ENCODE measurements at regions not wholly inside any gene's neighbourhood (a gene's known extent, or its start where the extent isn't known, plus 50 kb on each side); places are given as distances from the start of the nearest gene placed in this dataset.

DNA sequence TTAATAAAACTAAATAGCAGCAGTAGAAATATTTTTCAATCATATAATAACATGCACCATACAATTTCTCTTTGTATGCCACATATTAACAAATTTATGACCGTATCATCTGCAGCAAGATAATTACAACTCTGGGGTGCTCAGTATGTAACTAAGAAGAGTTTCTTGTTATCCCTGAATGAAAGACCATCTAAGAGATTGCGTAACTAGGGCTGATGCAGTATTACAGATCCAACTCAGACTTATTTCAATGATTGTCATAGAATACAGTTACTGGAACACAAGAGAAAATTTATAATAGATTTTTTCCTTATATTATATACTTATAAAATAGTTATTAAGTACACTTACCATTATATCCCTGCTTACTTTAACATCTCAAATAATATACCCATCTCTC lies 305.1 kb downstream of the SLITRK1 start:
- H3K4me3 ChIP-seq (ENCODE audit: low read length), result no peak overlapping the region
- TF ChIP-seq CTCF (conservative IDR thresholded peaks at IDR 0.05; ENCODE audit: low read depth, low read length), result no peak
- DNase-seq (ENCODE audit: low read depth), result no peak

- no peak overlapping the region for H3K4me3 ChIP-seq (ENCODE audit: low read length)
- TF ChIP-seq CTCF (conservative IDR thresholded peaks at IDR 0.05; ENCODE audit: low read depth, low read length), result no peak
- no peak for DNase-seq (ENCODE audit: low read depth)
Measured at GRCh38 chr13:83568019-83568418, 314.3 kb downstream of the SLITRK1 start.

DNA sequence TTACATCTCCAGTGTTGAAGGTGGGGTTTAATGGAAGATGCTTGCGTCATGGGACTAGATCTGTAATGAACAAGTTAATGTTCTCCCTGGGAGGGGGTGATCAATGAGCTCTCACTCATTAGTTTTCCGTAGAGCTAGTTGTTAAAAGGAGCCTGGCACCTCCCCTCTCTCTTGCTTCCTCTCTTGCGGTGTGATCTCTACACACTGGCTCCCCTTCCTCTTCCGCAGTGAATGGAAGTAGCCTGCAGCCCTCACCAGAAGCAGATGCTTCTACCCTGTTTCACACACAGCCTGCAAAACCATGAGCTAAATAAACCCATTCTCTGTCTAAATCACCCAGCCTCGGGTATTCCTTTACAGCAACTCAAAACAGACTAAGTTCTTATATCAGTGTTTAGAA lies 318.8 kb downstream of the SLITRK1 start:
- no peak for DNase-seq (ENCODE audit: low read depth)
- H3K4me3 ChIP-seq (ENCODE audit: low read length), result no peak overlapping the region
- TF ChIP-seq CTCF (conservative IDR thresholded peaks at IDR 0.05; ENCODE audit: low read depth, low read length), result no peak

DNA sequence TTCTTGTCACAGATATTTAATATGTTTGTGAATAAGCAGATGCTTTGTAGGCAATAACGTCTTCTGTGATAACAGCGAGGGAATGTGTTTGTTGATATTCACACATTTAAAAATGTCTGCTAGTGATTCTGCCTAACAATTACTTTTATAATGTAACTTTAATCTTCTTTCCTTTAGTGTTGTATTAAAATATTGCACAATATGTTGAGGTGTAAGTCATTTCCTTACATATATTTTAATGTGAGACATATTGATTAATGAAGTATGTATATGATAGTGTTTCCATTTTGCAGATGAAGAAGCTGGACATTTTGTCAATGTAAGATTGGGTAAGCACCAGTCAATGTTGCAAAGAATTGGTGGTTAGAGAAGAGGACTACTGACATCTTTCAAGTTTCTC lies 324.4 kb downstream of the SLITRK1 start:
- TF ChIP-seq CTCF (conservative IDR thresholded peaks at IDR 0.05; ENCODE audit: low read depth, low read length), result no peak
- H3K4me3 ChIP-seq (ENCODE audit: low read length), result no peak overlapping the region
- DNase-seq (ENCODE audit: low read depth), result no peak

DNA sequence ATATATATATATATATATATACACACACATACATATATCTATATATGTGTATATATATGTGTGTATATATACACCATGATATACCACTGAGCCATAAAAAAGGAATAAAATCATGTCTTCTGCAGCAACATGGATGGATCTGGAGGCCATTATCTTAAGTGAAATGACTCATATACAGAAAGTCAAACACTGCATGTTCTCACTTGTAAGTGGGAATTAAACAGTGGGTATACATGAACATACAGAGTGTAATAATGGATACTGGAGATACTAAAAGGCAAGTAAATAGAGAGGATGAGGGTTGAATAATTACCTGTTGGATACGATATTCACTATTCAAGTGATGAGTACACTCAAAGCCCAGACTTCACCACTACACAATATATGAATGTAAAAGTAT lies 332.6 kb downstream of the SLITRK1 start:
- no peak overlapping the region for H3K4me3 ChIP-seq (ENCODE audit: low read length)
- TF ChIP-seq CTCF (conservative IDR thresholded peaks at IDR 0.05; ENCODE audit: low read depth, low read length), result no peak
- no peak for DNase-seq (ENCODE audit: low read depth)

GRCh38 chr13:83547043-83547442 lies 335.2 kb downstream of the SLITRK1 start:
- H3K4me3 ChIP-seq (ENCODE audit: low read length), result no peak overlapping the region
- DNase-seq (ENCODE audit: low read depth), result no peak
- no peak for TF ChIP-seq CTCF (conservative IDR thresholded peaks at IDR 0.05; ENCODE audit: low read depth, low read length)

DNA sequence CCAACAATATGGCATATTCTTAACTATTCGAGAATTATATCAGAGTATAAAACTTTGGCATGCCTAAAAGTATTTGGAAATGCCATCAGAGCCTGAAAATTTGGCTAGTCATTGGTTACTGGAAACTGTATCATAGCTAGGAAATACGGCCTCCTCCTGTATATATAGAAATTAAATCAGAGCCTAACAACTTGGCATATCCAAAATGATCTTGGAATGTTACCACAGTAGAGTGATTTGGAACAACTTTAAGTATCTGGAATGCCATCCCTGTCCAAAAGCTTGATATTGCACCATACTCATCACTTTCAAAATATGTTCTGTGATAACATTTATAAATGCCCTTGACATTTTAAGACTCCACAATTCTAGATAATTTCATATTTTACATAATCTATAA lies 335.8 kb downstream of the SLITRK1 start:
- DNase-seq (ENCODE audit: low read depth), result no peak
- no peak for TF ChIP-seq CTCF (conservative IDR thresholded peaks at IDR 0.05; ENCODE audit: low read depth, low read length)
- H3K4me3 ChIP-seq (ENCODE audit: low read length), result no peak overlapping the region
